ENCODE measurements at regions not wholly inside any gene's neighbourhood (a gene's known extent, or its start where the extent isn't known, plus 50 kb on each side); places are given as distances from the start of the nearest gene placed in this dataset.
A peak's percentile ranks its signal among the peaks of the same experiment; 100 is the strongest.
"Not testable (repeated sequence)": the region's sequence is repeated elsewhere in the genome, so short reads cannot be mapped to it uniquely, and the experiment has no call there.

DNA sequence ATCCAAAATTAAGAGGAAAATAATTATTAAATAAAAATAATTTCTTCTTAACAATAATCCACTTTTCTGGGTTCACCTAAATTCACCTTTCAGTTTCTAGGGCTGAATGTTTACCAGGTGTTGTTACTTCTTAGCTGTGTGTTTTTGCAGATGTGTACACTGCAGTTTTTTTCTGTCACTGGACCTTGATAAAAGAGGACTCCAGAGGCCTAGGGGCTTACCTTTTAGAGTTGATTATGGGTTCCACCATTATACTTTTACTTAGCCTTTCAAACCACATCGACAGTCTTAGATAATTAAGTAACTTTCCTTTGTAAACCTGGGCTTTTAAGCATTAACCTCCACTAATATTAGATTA is 766.5 kb downstream of the BCKDHB start:
- in situ Hi-C loops (cut with MboI; ENCODE audit: low sequenced_read_pairs in 4 of 4) (no loop called here), intact Hi-C loops (cut with DNase I; ENCODE audit: low total_unique reads) (no loop called here)
- H3K27ac ChIP-seq = no peak overlapping the region
- H3K27me3 ChIP-seq = no peaks in the 10 kb centered on the region
- H3K4me1 ChIP-seq = no peaks in the 10 kb centered on the region
- H3K9me3 ChIP-seq = no peaks in the 10 kb centered on the region
- ATAC-seq (no peak), DNase-seq (no peak)
- TF ChIP-seq POLR2A (IDR thresholded peaks at IDR 0.05) = no peak
- TF ChIP-seq, protein P1, sequence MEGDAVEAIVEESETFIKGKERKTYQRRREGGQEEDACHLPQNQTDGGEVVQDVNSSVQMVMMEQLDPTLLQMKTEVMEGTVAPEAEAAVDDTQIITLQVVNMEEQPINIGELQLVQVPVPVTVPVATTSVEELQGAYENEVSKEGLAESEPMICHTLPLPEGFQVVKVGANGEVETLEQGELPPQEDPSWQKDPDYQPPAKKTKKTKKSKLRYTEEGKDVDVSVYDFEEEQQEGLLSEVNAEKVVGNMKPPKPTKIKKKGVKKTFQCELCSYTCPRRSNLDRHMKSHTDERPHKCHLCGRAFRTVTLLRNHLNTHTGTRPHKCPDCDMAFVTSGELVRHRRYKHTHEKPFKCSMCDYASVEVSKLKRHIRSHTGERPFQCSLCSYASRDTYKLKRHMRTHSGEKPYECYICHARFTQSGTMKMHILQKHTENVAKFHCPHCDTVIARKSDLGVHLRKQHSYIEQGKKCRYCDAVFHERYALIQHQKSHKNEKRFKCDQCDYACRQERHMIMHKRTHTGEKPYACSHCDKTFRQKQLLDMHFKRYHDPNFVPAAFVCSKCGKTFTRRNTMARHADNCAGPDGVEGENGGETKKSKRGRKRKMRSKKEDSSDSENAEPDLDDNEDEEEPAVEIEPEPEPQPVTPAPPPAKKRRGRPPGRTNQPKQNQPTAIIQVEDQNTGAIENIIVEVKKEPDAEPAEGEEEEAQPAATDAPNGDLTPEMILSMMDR (IDR thresholded peaks at IDR 0.05 in 4 of 5, conservative IDR thresholded peaks at IDR 0.05 in 1 of 5) = no peak
- H3K36me3 ChIP-seq = no peaks in the 10 kb centered on the region
- H3K4me3 ChIP-seq = no peak overlapping the region

DNA sequence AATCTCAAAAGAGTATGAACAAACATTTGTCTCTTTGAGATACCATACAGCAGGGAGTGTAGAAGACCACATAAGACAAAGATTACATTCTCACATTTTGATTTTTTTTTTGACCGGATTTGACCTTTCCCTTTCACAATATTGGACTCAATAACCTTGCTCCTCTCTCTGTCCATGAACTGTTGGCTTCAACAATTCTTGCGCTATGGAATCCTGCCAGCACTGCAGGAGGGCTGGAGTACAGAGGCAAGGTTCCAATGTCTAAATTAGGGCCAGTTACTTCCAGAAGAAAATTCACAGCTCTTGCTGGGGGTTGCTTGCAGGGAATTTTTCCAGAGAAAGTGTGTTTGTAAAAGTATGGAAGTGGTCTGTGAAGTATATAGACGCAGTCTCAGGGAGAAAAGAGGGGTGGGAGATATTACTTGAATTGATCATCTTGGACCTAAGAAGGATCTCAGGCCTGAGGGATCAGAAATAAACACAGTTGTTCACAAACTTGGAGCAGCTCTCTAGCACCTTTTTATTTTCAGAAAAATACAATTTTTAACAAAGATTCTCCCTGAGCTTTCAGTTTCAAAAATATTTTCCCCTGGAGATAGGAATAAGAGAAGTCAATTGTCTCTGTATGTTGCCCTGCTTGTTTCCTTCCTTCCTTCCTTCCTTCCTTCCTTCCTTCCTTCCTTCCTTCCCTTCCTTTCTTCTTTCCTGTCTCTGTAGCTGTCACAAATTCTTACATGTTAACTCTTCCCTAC is 765.9 kb downstream of the BCKDHB start:
- H3K27ac ChIP-seq = no peak overlapping the region
- in situ Hi-C loops (cut with MboI; ENCODE audit: low sequenced_read_pairs in 4 of 4) (no loop called here), intact Hi-C loops (cut with DNase I; ENCODE audit: low total_unique reads) (no loop called here)
- TF ChIP-seq, protein P1 (IDR thresholded peaks at IDR 0.05 in 4 of 5, conservative IDR thresholded peaks at IDR 0.05 in 1 of 5) = no peak
- TF ChIP-seq POLR2A (IDR thresholded peaks at IDR 0.05) = no peak
- H3K36me3 ChIP-seq = no peaks in the 10 kb centered on the region
- ATAC-seq (peak in 1 of 2 donors; percentile 47), DNase-seq (peak; percentile 11 to 42)
- H3K27me3 ChIP-seq = no peaks in the 10 kb centered on the region
- H3K4me1 ChIP-seq = no peaks in the 10 kb centered on the region
- H3K4me3 ChIP-seq = no peak overlapping the region
- no peaks in the 10 kb centered on the region for H3K9me3 ChIP-seq

DNA sequence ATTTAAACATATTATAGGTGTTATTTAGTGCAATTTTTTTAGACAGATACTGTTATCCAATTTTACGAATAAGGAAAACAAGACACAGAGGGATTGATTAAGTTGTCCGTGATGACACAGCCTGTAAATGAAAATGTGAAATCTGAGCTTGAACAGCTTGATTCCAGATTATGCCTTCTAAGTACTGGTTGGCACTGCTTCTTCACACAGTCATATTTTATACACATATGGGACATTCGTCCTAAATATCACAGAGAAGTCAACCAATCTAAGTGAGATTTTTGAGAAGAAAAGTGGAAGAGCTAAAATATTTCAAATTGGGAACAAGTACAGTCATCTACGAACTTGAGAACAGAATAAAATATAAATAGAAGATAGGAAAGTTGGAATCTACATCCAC is 756.3 kb downstream of the BCKDHB start:
- DNase-seq (no peak), ATAC-seq (no peak)
- in situ Hi-C loops (cut with MboI; ENCODE audit: low sequenced_read_pairs in 4 of 4) (no loop called here), intact Hi-C loops (cut with DNase I; ENCODE audit: low total_unique reads) (no loop called here)
- no peak overlapping the region for H3K27ac ChIP-seq
- TF ChIP-seq, protein P1 (IDR thresholded peaks at IDR 0.05 in 4 of 5, conservative IDR thresholded peaks at IDR 0.05 in 1 of 5) = no peak
- no peak for TF ChIP-seq POLR2A (IDR thresholded peaks at IDR 0.05)
- no peaks in the 10 kb centered on the region for H3K9me3 ChIP-seq
- H3K36me3 ChIP-seq = no peaks in the 10 kb centered on the region
- H3K4me3 ChIP-seq = no peak overlapping the region
- H3K27me3 ChIP-seq = no peaks in the 10 kb centered on the region
- no peaks in the 10 kb centered on the region for H3K4me1 ChIP-seq

DNA sequence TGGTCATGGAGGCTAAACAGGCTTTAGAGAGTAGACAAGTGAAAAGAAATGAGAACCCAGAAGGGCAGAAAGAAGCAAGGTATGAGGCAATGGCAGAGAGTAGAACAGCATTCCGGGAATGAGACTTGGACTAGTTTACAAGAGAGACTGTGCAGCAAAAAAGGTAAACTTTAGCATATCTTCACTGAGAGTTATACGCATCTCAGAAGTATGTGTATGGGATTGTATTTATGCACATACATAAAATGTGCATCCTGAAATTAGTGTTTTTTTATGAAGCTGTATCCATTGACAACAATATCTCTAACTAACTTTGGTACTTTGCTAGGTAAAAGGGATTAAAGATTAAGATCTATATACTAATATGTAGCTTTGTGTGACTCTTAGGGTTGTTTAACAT is 753.6 kb downstream of the BCKDHB start:
- Histone ChIP-seq H3K27me3 (no peaks in the 10 kb centered on the region), H3K27ac (no peak overlapping the region), H3K36me3 (no peaks in the 10 kb centered on the region), H3K4me3 (no peak overlapping the region), H3K9me3 (peaks cover 0 to 9% (median 0%) of the 10 kb centered on the region in 3 donors), H3K4me1 (no peaks in the 10 kb centered on the region)
- intact Hi-C loops (cut with DNase I; ENCODE audit: low total_unique reads) (no loop called here), in situ Hi-C loops (cut with MboI; ENCODE audit: low sequenced_read_pairs in 4 of 4) (no loop called here)
- no peak for ATAC-seq
- TF ChIP-seq POLR2A (IDR thresholded peaks at IDR 0.05) = no peak
- TF ChIP-seq, protein P1 (IDR thresholded peaks at IDR 0.05 in 4 of 5, conservative IDR thresholded peaks at IDR 0.05 in 1 of 5) = no peak
- DNase-seq = no peak

DNA sequence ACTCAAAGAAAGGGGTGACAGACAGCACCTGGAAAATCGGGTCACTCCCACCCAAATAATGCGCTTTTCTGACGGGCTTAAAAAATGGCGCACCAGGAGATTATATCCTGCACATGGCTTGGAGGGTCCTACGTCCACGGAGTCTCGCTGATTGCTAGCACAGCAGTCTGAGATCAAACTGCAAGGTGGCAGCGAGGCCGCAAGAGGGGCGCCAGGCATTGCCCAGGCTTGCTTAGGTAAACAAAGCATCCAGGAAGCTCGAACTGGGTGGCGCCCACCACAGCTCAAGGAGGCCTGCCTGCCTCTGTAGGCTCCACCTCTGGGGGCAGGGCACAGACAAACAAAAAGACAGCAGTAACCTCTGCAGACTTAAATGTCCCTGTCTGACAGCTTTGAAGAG is 741.5 kb downstream of the BCKDHB start:
- H3K4me3 ChIP-seq; intact Hi-C loops (cut with DNase I; ENCODE audit: low total_unique reads); H3K36me3 ChIP-seq; H3K4me1 ChIP-seq; H3K27ac ChIP-seq; DNase-seq; H3K27me3 ChIP-seq; ATAC-seq; in situ Hi-C loops (cut with MboI; ENCODE audit: low sequenced_read_pairs in 4 of 4); H3K9me3 ChIP-seq: not testable (repeated sequence)

Measured in gastrocnemius medialis (tissue), 4 donors.